LNCaP clone FGC (cell line): ENCODE measurements at regions not wholly inside any gene's neighbourhood (a gene's known extent, or its start where the extent isn't known, plus 50 kb on each side); places are given as distances from the start of the nearest gene placed in this dataset.
A peak's percentile ranks its signal among the peaks of the same experiment; 100 is the strongest.

Experiments used
- DNase-seq: peaks from one replicate; pipeline ENCODE4 v3.0.0-alpha.2; 2011; ENCODE audit warnings: low read depth
- H3K4me3 ChIP-seq: 2 replicates; pipeline ENCODE4 v1.5.1; 2011; ENCODE audit warnings: mild to moderate bottlenecking, low read depth, low read length, control low read depth
- CTCF ChIP-seq: IDR thresholded peaks from 2 replicates; pipeline ENCODE4 v1.5.1; 2012; ENCODE audit warnings: mild to moderate bottlenecking; ENCODE audit not compliant: control insufficient read depth, insufficient read depth; ENCODE audit errors: extremely low read depth

GRCh38 chr1:55310505-55310971, 95.4 kb upstream of the USP24 start:
- TF ChIP-seq CTCF, result no peak
- H3K4me3 ChIP-seq, result no peak overlapping the region
- peak; percentile 22 for DNase-seq

- TF ChIP-seq CTCF, result no peak
- no peak for DNase-seq
Measured at GRCh38 chr1:55309786-55310504, 94.8 kb upstream of the USP24 start.

GRCh38 chr1:55309053-55309452, 93.9 kb upstream of the USP24 start:
- TF ChIP-seq CTCF, result no peak
- no peak for DNase-seq
- no peak overlapping the region for H3K4me3 ChIP-seq

More at GRCh38 chr1:55309786-55310504, 94.8 kb upstream of the USP24 start:
- no peak overlapping the region for H3K4me3 ChIP-seq

- H3K4me3 ChIP-seq, result no peak overlapping the region
- TF ChIP-seq CTCF, result no peak
- no peak for DNase-seq
Measured at GRCh38 chr1:55305735-55306134, 90.6 kb upstream of the USP24 start.

- TF ChIP-seq CTCF, result no peak
- no peak for DNase-seq
- H3K4me3 ChIP-seq, result no peak overlapping the region
Measured at GRCh38 chr1:55304229-55304740, 89.1 kb upstream of the USP24 start.

- no peak for TF ChIP-seq CTCF
- DNase-seq, result no peak
Measured at GRCh38 chr1:55302972-55303371, 87.8 kb upstream of the USP24 start.

GRCh38 chr1:55301912-55302311, 86.7 kb upstream of the USP24 start:
- H3K4me3 ChIP-seq, result no peak overlapping the region
- DNase-seq, result no peak
- TF ChIP-seq CTCF, result no peak

More at GRCh38 chr1:55302972-55303371, 87.8 kb upstream of the USP24 start:
- H3K4me3 ChIP-seq, result no peak overlapping the region
